HEK293 (cell line): ENCODE measurements at regions not wholly inside any gene's neighbourhood (a gene's known extent, or its start where the extent isn't known, plus 50 kb on each side); places are given as distances from the start of the nearest gene placed in this dataset.

Source experiments
- CTCF ChIA-PET: fragments of 350-600 bp; formaldehyde crosslinking; extraction: SDS; loops from one replicate; lab custom pipeline; 2021; ENCODE audit warnings: antibody characterized with exemption; lab: Yijun Ruan, JAX
- POLR2A ChIA-PET: fragments of 300-600 bp; formaldehyde crosslinking; extraction: SDS; loops from one replicate; lab custom pipeline; 2020; ENCODE audit warnings: antibody characterized with exemption, inconsistent platforms; lab: Yijun Ruan, JAX
- H3K27ac ChIP-seq: fragments of 200-500 bp; sonication (Bioruptor generic); 2 replicates; pipeline ENCODE4 v1.5.1; 2014; ENCODE audit warnings: low read depth, low read length, control low read depth, inconsistent platforms; ENCODE audit errors: extremely low read depth
- H3K36me3 ChIP-seq, 2 experiments: fragments of 200-500 bp in 1 of 2; sonication (Bioruptor generic) in 1 of 2; 1 replicate in 1 of 2; 2 replicates in 1 of 2; pipeline ENCODE4 v1.5.1; 2014 to 2017; ENCODE audit warnings: inconsistent platforms in 2 of 2, low read length in 2 of 2; ENCODE audit not compliant: control insufficient read depth in 2 of 2, insufficient read depth in 1 of 2
- H3K4me1 ChIP-seq: fragments of 200-500 bp; sonication (Bioruptor generic); 2 replicates; pipeline ENCODE4 v1.5.1; 2014; ENCODE audit warnings: mild to moderate bottlenecking, low read length, inconsistent platforms; ENCODE audit not compliant: control insufficient read depth, insufficient read depth
- H3K4me3 ChIP-seq: 2 replicates; pipeline ENCODE4 v1.5.1; 2011; ENCODE audit warnings: low read depth, mild to moderate bottlenecking, control low read depth, low read length, moderate library complexity
- H3K9me3 ChIP-seq: fragments of 200-500 bp; sonication (Bioruptor generic); 2 replicates; pipeline ENCODE4 v1.5.1; 2014; ENCODE audit warnings: low read depth, low read length, inconsistent platforms; ENCODE audit not compliant: control insufficient read depth, insufficient read depth
- HIC1 ChIP-seq: fragments of 450-650 bp; formaldehyde crosslinking; IDR thresholded peaks from 2 replicates; pipeline ENCODE4 v1.5.1; 2016; ENCODE audit warnings: missing biosample characterization, missing genetic modification characterization
- INSM2 ChIP-seq: fragments of 450-650 bp; formaldehyde crosslinking; IDR thresholded peaks from 2 replicates; pipeline ENCODE4 v1.5.1; 2016; ENCODE audit warnings: missing biosample characterization, missing genetic modification characterization
- KLF17 ChIP-seq: fragments of 450-650 bp; formaldehyde crosslinking; IDR thresholded peaks from 2 replicates; pipeline ENCODE4 v1.5.1; 2016; ENCODE audit warnings: missing biosample characterization, missing genetic modification characterization
- MEIS1 ChIP-seq: sonication (generic); formaldehyde crosslinking; IDR thresholded peaks from 2 replicates; pipeline ENCODE4 v1.8.1; 2022; ENCODE audit warnings: missing genetic modification reagents, mild to moderate bottlenecking, borderline replicate concordance
- PATZ1 ChIP-seq: fragments of 450-650 bp; formaldehyde crosslinking; IDR thresholded peaks from 2 replicates; pipeline ENCODE4 v1.5.1; 2016; ENCODE audit warnings: missing biosample characterization, missing genetic modification characterization
- SP7 ChIP-seq: fragments of 450-650 bp; formaldehyde crosslinking; IDR thresholded peaks from 2 replicates; pipeline ENCODE4 v1.5.1; 2016; ENCODE audit warnings: missing biosample characterization, missing genetic modification characterization
- WT1 ChIP-seq: fragments of 450-650 bp; formaldehyde crosslinking; IDR thresholded peaks from 2 replicates; pipeline ENCODE4 v1.5.1; 2016; ENCODE audit warnings: missing biosample characterization, missing genetic modification characterization
- ZBTB11 ChIP-seq: fragments of 450-650 bp; formaldehyde crosslinking; conservative IDR thresholded peaks from 2 replicates; pipeline ENCODE4 v1.5.1; 2016; ENCODE audit warnings: low read depth, missing biosample characterization, missing genetic modification characterization
- ZBTB20 ChIP-seq: fragments of 450-650 bp; formaldehyde crosslinking; IDR thresholded peaks from 2 replicates; pipeline ENCODE4 v1.5.1; 2016; ENCODE audit warnings: missing biosample characterization, missing genetic modification characterization
- ZBTB21 ChIP-seq: fragments of 450-650 bp; formaldehyde crosslinking; IDR thresholded peaks from 2 replicates; pipeline ENCODE4 v1.5.1; 2017; ENCODE audit warnings: missing biosample characterization, missing genetic modification characterization
- ZIC2 ChIP-seq: fragments of 450-650 bp; formaldehyde crosslinking; IDR thresholded peaks from 2 replicates; pipeline ENCODE4 v1.5.1; 2016; ENCODE audit warnings: missing biosample characterization, missing genetic modification characterization
- ZNF140 ChIP-seq: fragments of 450-650 bp; formaldehyde crosslinking; IDR thresholded peaks from 2 replicates; pipeline ENCODE4 v1.5.1; 2016; ENCODE audit warnings: missing biosample characterization, missing genetic modification characterization
- ZNF16 ChIP-seq: fragments of 450-650 bp; formaldehyde crosslinking; IDR thresholded peaks from 2 replicates; pipeline ENCODE4 v1.5.1; 2016; ENCODE audit warnings: low read depth, missing biosample characterization, missing genetic modification characterization
- ZNF221 ChIP-seq: fragments of 450-650 bp; formaldehyde crosslinking; IDR thresholded peaks from 2 replicates; pipeline ENCODE4 v1.5.1; 2017; ENCODE audit warnings: missing biosample characterization, missing genetic modification characterization, borderline replicate concordance
- ZNF274 ChIP-seq, 2 experiments: fragments of 200-500 bp in 1 of 2; fragments of 450-650 bp in 1 of 2; sonication (Bioruptor generic) in 1 of 2; formaldehyde crosslinking in 1 of 2; IDR thresholded peaks; 2 replicates each; pipeline versions ENCODE4 v1.5.1 to v1.6.1; 2014 to 2016; ENCODE audit warnings: borderline replicate concordance in 1 of 2, inconsistent platforms in 1 of 2, low read length in 1 of 2, missing biosample characterization in 1 of 2, missing genetic modification characterization in 1 of 2
- ZNF350 ChIP-seq: fragments of 450-650 bp; formaldehyde crosslinking; IDR thresholded peaks from 2 replicates; pipeline ENCODE4 v1.5.0; 2017; ENCODE audit warnings: missing biosample characterization, mild to moderate bottlenecking, missing genetic modification characterization
- ZNF37A ChIP-seq: fragments of 450-650 bp; IDR thresholded peaks from 2 replicates; pipeline ENCODE4 v1.5.1; 2018; ENCODE audit warnings: missing biosample characterization, missing genetic modification characterization
- ZNF501 ChIP-seq: fragments of 450-650 bp; formaldehyde crosslinking; IDR thresholded peaks from 2 replicates; pipeline ENCODE4 v1.5.1; 2016; ENCODE audit warnings: missing biosample characterization, missing genetic modification characterization
- ZNF555 ChIP-seq: fragments of 450-650 bp; formaldehyde crosslinking; conservative IDR thresholded peaks from 2 replicates; pipeline ENCODE4 v1.5.1; 2017; ENCODE audit warnings: missing biosample characterization, mild to moderate bottlenecking, missing genetic modification characterization, inconsistent platforms
- ZNF785 ChIP-seq: fragments of 450-650 bp; formaldehyde crosslinking; IDR thresholded peaks from 2 replicates; pipeline ENCODE4 v1.5.1; 2016; ENCODE audit warnings: missing biosample characterization, missing genetic modification characterization
- ZSCAN16 ChIP-seq: fragments of 450-650 bp; formaldehyde crosslinking; IDR thresholded peaks from 2 replicates; pipeline ENCODE4 v1.5.1; 2016; ENCODE audit warnings: missing biosample characterization, missing genetic modification characterization

GRCh38 chr2:129892773-129893172, 86.7 kb upstream of the RAB6C start:
- POLR2A ChIA-PET: no interaction called here

GRCh38 chr2:129893244-129893643, 86.2 kb upstream of the RAB6C start:
- Histone ChIP-seq H3K36me3 (no peaks in the 10 kb centered on the region), H3K9me3 (no peaks in the 10 kb centered on the region), H3K27ac (no peak overlapping the region), H3K4me1 (no peaks in the 10 kb centered on the region), H3K4me3 (no peak overlapping the region)
- ChIA-PET POLR2A (no interaction called here), CTCF (no interaction called here)
- TF ChIP-seq ZNF16 (tag by site-specific recombination) (no peak), ZBTB21 (tag by site-specific recombination) (no peak), ZBTB11 (no peak), ZNF350 (tag by site-specific recombination) (no peak), ZNF140 (tag by site-specific recombination) (no peak), ZSCAN16 (no peak), ZIC2 (tag by site-specific recombination) (no peak), ZBTB20 (no peak), ZNF785 (tag by site-specific recombination) (no peak), HIC1 (tag by site-specific recombination) (no peak), PATZ1 (tag by site-specific recombination) (no peak)

More at GRCh38 chr2:129892773-129893172, 86.7 kb upstream of the RAB6C start:
- Histone ChIP-seq H3K36me3 (no peaks in the 10 kb centered on the region), H3K4me3 (no peak overlapping the region), H3K4me1 (no peaks in the 10 kb centered on the region), H3K27ac (no peak overlapping the region), H3K9me3 (no peaks in the 10 kb centered on the region)
- CTCF ChIA-PET: no interaction called here
- TF ChIP-seq ZNF274 (IDR thresholded peaks at IDR 0.05; ENCODE audit: low read length): no peak
- no peak for TF ChIP-seq ZNF274 (tag by site-specific recombination; IDR thresholded peaks at IDR 0.05; ENCODE audit: borderline replicate concordance)
- no peak for TF ChIP-seq ZNF555 (tag by site-specific recombination)
- no peak for TF ChIP-seq ZNF221 (tag by site-specific recombination)
- TF ChIP-seq ZNF37A (tag by site-specific recombination): no peak
- no peak for TF ChIP-seq ZNF501 (tag by site-specific recombination)
- TF ChIP-seq MEIS1 (CRISPR knock-in tag): no peak
- no peak for TF ChIP-seq PATZ1 (tag by site-specific recombination)
- no peak for TF ChIP-seq WT1 (tag by site-specific recombination)
- no peak for TF ChIP-seq KLF17 (tag by site-specific recombination)
- TF ChIP-seq INSM2 (tag by site-specific recombination): no peak
- TF ChIP-seq SP7: no peak
